ENCODE measurements at regions not wholly inside any gene's neighbourhood (a gene's known extent, or its start where the extent isn't known, plus 50 kb on each side); places are given as distances from the start of the nearest gene placed in this dataset.

DNA sequence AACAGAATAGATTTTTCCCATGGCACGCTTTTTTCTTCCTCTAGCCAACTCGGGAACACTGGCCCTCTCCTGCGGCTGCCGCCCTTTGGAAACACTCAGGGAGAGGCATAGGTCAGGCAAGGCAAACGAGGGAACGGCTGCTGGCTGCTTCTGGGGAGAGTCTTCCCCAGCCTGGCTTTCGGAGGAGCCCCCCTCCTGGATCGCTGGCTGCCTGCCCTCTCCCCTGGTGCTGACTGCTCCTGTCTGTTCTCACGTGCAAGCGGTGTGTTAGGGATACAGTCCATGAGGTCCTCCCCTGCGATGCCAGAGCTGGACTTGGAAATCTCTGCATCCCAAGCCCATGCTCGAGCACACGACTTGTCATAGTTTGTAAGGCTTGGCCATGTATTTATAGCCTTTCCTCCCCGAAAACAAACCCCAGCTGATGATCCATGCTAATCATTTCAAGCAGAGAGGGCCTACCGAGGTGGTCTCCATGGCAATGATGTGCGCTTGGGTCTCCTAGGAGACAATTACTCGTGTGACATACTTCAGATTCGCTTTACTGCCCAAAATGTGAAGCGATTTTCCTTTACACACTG is 315.6 kb upstream of the ATP10A start:
- DNase-seq = no peak

GRCh38 chr15:26177816-26178215 is 314.7 kb upstream of the ATP10A start:
- no peak for DNase-seq

GRCh38 chr15:26176831-26177230 is 313.7 kb upstream of the ATP10A start:
- no peak for DNase-seq

- no peak for DNase-seq
Observed at GRCh38 chr15:26171266-26171665, 308.1 kb upstream of the ATP10A start.

GRCh38 chr15:26166429-26166828 is 303.3 kb upstream of the ATP10A start:
- no peak for DNase-seq

DNA sequence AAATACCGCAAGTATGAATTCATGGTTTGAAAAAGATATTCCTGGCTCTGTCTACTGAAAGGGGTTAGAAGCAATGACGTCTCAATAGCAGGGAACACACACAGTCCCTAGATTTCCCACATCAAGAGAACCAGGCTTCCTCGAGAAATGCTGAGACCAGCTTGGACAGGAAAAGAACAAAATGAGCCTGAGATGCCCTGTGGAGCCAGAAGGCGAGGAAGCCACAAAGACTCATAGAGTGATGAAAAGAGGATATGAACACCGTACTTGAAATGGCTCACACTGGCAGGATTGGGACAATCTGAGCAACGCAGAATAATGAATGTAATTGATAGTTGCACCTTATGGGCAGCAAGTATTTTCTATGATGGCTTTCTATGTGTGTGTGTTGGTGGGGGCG is 302.4 kb upstream of the ATP10A start:
- no peak for DNase-seq

GRCh38 chr15:26160343-26160742 is 297.2 kb upstream of the ATP10A start:
- DNase-seq = no peak

GRCh38 chr15:26158176-26158575 is 295.0 kb upstream of the ATP10A start:
- no peak for DNase-seq

GRCh38 chr15:26157081-26157480 is 294.0 kb upstream of the ATP10A start:
- DNase-seq = no peak

- DNase-seq = no peak
Observed at GRCh38 chr15:26156051-26156450, 292.9 kb upstream of the ATP10A start.

DNA sequence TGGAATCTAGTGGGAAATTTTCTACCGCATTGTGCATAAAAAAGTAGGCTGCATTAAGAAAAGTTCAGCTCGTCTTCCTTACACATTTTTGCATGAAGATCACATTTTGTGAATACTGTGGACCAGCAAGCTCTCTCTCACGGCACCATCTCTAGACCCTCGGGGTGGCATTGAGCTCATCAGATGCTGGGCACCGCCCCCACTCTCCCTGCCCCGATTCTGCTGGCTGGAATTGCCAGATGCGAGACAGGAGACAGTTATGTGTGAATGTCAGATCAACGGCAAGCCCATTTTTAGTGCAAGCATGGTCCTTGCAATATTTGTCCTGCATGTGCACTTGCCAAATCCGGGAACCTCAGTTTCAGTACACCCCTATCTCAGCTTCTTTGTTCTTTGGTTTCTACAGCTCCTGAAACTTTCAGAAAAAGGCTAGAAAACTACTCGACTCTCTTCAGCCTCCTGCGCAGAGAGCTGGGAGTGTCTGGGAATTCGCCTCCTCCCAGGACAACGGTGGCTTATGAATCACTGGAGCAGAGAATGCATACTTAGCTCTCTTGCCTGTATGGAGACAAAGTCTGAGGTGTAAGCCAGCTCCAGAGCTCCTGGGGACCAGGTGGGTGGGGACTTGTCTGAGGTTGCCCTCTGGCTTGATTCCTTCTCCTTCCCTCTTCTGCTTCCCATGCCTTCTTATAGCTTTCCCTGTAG is 285.2 kb upstream of the ATP10A start:
- no peak for DNase-seq

GRCh38 chr15:26146202-26146601 is 283.1 kb upstream of the ATP10A start:
- DNase-seq = no peak

GRCh38 chr15:26145796-26146195 is 282.7 kb upstream of the ATP10A start:
- DNase-seq = no peak

DNA sequence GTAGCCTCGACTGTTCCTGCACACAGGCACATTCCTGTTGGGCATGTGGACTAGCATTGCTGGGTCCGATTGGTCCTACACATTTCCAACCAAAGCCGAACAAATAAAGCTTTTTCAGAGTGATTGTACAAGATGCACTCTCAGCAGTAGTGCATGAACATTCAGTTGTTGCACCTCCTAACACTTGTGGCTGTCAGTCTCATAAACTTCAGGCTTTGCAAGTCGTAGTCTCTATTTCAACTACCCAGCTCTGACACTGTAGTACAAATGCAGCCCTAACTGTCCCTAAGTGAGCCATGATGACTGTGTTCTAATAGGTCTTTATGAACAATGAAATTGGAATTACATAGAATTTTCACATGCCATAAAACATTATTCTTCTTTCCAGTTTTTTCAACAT is 281.7 kb upstream of the ATP10A start:
- no peak for DNase-seq

DNA sequence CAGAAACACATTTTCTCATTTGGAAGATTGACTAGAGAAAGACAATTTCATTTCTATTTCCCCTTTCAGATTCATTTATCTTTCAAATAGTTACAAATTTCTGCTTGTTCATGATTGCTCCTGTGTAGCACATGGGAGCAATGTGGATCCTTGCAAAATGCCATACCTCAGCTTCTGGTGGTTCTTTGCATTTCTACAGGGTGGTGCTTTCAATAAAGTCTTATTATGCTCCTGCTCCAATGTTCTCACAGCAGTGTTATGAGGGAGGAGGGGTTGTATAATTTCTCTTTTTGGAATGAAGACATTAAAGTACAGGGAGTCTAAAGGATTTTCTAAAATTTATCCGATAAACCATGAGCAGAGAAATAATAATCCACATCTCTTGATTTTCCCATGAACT is 280.1 kb upstream of the ATP10A start:
- no peak for DNase-seq

DNA sequence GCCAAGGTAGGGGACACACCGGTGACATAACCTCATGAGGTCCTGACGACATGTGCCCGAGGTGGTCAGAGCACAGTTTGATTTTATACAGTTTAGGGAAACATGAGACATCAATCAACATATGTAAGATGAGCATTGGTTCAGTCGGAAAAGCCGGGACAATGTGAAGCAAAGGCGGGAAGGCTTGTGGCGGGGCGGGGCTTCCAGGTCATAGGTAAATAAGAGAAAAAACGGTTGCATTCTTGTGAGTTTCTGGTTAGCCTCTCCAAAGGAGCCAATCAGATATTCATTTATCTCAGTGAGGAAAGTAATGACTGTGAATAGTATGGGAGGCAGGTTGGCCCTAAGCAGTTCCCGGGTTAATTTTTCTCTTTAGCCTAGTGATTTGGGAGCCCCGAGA is 271.7 kb upstream of the ATP10A start:
- DNase-seq = no peak

DNA sequence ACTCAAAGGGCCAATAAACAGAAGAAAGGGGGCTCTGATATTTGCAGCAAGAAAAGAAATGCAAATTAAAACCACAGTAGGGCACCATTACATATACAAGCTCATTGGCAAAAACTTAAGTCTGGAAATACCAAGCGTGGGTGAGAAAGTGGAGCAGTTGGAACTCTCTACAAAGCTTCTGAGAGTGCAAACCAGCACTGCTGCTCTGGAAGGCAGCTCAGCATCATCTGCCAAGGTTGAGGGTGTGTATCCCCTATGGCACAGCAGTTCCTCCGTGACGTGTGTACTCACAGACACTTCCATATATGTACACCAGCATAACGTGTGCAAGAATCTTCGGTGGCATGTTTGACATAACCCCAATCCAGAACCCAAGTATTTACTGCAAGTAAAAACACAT is 271.0 kb upstream of the ATP10A start:
- DNase-seq = no peak

GRCh38 chr15:26132811-26133210 is 269.7 kb upstream of the ATP10A start:
- no peak for DNase-seq

GRCh38 chr15:26129852-26130251 is 266.7 kb upstream of the ATP10A start:
- DNase-seq = no peak

DNA sequence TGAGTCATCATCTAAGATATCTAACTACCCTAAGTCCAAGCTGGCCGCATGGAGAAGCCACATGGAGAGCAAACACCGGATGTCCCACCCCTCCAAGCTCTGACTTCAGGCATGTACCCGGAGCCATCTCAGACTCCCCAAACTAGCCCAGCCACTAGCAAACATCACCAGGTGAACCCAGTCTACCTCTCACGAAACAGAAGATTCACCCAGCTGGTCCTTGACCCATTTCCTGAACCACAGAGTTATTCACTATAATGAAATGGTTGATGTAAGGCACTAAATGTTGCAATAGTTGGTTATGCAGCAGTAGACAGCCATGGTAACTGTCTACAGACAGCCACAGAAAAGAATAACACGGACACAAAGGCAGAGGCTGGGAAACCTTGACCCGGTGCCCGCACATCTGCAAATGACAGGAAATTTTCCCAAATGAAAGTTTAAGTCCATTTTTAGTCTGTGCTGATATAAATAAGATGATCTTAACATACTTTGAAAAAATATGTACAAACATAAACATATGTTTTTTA is 265.5 kb upstream of the ATP10A start:
- DNase-seq = no peak

- no peak for DNase-seq
Observed at GRCh38 chr15:26126819-26127387, 263.8 kb upstream of the ATP10A start.

GRCh38 chr15:26126070-26126469 is 262.9 kb upstream of the ATP10A start:
- DNase-seq = no peak

DNA sequence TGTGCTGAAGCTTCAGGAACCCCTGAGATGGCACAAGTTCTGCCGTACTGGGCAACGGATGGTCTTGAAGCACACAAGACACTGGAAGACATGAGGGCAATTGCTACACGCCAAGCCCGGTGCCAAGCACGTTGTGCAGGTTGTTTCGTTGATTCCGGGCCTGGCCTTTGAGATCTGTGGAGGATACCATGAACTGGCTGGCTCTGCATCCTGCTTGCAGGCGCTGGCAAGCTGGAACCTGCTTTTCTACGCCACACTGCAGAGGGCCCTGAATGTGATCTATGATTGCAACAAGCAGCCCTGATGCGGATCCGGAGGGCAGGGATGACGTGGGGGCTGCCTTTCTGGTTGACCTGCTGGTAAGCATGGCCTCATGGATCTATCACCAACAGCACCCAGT is 262.5 kb upstream of the ATP10A start:
- DNase-seq = no peak

DNA sequence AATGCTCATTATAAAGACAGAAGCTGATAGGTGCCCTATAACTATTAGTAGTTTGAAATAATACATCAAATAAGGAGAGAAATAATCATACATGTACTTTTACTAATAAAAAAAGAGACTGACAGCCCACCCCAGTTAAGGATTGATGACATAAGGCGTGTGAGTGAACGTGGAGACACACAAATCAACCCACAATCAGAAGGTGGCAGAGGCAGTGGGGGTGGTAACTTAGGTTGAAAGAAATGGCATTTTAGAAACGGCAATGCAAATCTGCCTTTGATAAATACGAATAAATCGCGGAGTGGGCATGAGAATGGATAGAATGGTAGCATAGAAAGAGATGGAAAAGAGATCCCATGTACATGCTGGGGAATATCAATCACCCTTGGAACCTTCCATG is 256.2 kb upstream of the ATP10A start:
- no peak for DNase-seq

Data from activated CD4-positive, alpha-beta T cell treated with anti-CD3 and anti-CD28 coated beads, Interleukin-2, amount 50 U/mL, for 48 hours (primary cell).